Heart right ventricle (tissue), 16 donors: ENCODE measurements at regions not wholly inside any gene's neighbourhood (a gene's known extent, or its start where the extent isn't known, plus 50 kb on each side); places are given as distances from the start of the nearest gene placed in this dataset.

Experiments used
- ATAC-seq, 8 donors: fragments of 200-7000 bp; cut with Tn5 transposase; one replicate each; pipeline ENCODE4 v1.9.1; 2020; ENCODE audit warnings: mild to moderate bottlenecking in 8 of 8, moderate library complexity in 8 of 8, moderate number of reproducible peaks in 1 of 8
- DNase-seq, 2 donors: peaks; one replicate each; pipeline ENCODE4 v3.0.0-alpha.2; 2020
- H3K27ac ChIP-seq, 10 donors: fragments of 200-600 bp; sonication (generic) in 2 of 10; one replicate each; pipeline versions ENCODE4 v1.5.0 to v1.8.0; 2020 to 2022; ENCODE audit warnings: mild to moderate bottlenecking in 3 of 10
- H3K27me3 ChIP-seq, 7 donors: fragments of 200-600 bp; one replicate each; pipeline ENCODE4 v1.8.0; 2021 to 2022; ENCODE audit warnings: mild to moderate bottlenecking in 2 of 7
- H3K36me3 ChIP-seq, 9 donors: fragments of 200-600 bp; sonication (generic) in 1 of 9; one replicate each; pipeline versions ENCODE4 v1.5.0 to v1.8.0; 2020 to 2022; ENCODE audit warnings: mild to moderate bottlenecking in 2 of 9
- H3K4me1 ChIP-seq, 9 donors: fragments of 200-600 bp; sonication (generic) in 1 of 9; one replicate each; pipeline versions ENCODE4 v1.5.0 to v1.8.0; 2020 to 2022; ENCODE audit warnings: mild to moderate bottlenecking in 4 of 9
- H3K4me3 ChIP-seq, 10 donors: fragments of 200-600 bp; sonication (generic) in 2 of 10; one replicate each; pipeline versions ENCODE4 v1.5.0 to v1.8.0; 2020 to 2022; ENCODE audit warnings: mild to moderate bottlenecking in 7 of 10, moderate library complexity in 2 of 10
- H3K9me3 ChIP-seq, 11 donors: fragments of 200-600 bp in 10 of 11; sonication (generic) in 2 of 11; one replicate each; pipeline versions ENCODE4 v1.5.0 to v1.8.0; 2013 to 2022; ENCODE audit warnings: mild to moderate bottlenecking in 2 of 11, control low read depth in 1 of 11, moderate library complexity in 1 of 11
- WGBS, 2 donors: extraction: QIAGEN DNeasy Blood & Tissue Kit; methylation state at CpG; one replicate each; pipeline ENCODE4 v1.1.7; 2013; ENCODE audit warnings: inconsistent platforms in 1 of 2; 5-methylcytosine and 5-hydroxymethylcytosine counted together
- intact Hi-C, 10 donors: fragments of 100-400 bp; cut with DNase I; formaldehyde crosslinking; loops; one replicate each; pipeline versions ENCODE4 v1.11.1 to v1.14.2; 2022
- TF ChIP-seq, protein P1 (sequence below), 9 donors: fragments of 200-600 bp; sonication (generic) in 2 of 9; IDR thresholded peaks; one replicate each; pipeline versions ENCODE4 v1.5.0 to v1.8.0; 2021 to 2022; ENCODE audit warnings: antibody characterized with exemption in 9 of 9, mild to moderate bottlenecking in 5 of 9, moderate library complexity in 1 of 9
- donor health status: Arrhythmogenic right ventricular cardiomyopathy.
- donor health status: ischemic (EF 13 %, LVEDD 7.1; RV severe dilation, severe dysfunction).
- donor health status: healthy with polysubstance abuse.
- donor health status: DM: no; HTN: yes; CAD: no.
- donor health status: DM: no; HTN: no; CAD: no.
- donor health status: ischemic (EF 25% LVEDD 6.9; RV normal size, moderate dysfunction).
- donor health status: ischemic (EF 25% LVEDD 5.7; RV mildly dilated, moderate dysfunction).
- donor health status: healthy.
- donor health status: DM: yes; HTN: yes; CAD: no.
- donor health status: Ischemic cardiomyopathy.
- donor health status: ischemic (EF 35%, LVEDD 5.7; RV mildly dilated, moderate dysfunction).
- donor health status: nonischemic (EF 11% LVEDD 7.7; RV severe dilation, severe dysfunction).
- donor health status: DM: yes; HTN: yes; CAD: no.
- donor health status: PGD.
- donor health status: ischemic (EF 29% LVEDD 5.4; RV normal size, mild dysfunction).
- donor health status: nonischemic (EF 23%, LVEDD 6.1; RV moderate dilation, normal function).

DNA sequence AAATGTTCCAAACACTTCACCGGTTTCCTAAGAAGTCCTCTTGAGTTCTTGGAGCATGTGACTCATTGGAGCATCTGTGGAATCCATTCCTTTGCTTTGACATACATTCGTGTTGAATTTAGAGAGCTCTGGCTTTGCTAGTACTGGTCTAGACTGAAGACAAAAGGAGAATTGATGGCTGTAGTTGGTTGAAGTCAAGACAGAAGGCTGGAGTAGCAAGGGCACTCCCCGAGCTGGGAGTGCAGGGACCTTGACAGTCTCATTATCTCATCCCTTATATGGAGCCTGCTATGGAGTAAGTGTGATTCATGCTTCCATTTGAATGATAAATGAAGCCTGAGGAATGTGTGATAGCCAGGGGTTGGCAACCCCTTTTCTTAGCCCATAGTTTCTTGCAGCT lies 1249.1 kb downstream of the TYW1 start:
- 27 to 38% methylated on average over 3 of the region's 3 CpGs for WGBS, 2 donors
- peaks cover 0 to 4% (median 0%) of the 10 kb centered on the region in 7 donors for H3K27me3 ChIP-seq
- H3K27ac ChIP-seq = no peak overlapping the region
- intact Hi-C loops = no loop called here
- H3K9me3 ChIP-seq = peaks cover 0 to 34% (median 6%) of the 10 kb centered on the region in 11 donors
- H3K36me3 ChIP-seq = no peaks in the 10 kb centered on the region
- no peak for DNase-seq
- TF ChIP-seq, protein P1, sequence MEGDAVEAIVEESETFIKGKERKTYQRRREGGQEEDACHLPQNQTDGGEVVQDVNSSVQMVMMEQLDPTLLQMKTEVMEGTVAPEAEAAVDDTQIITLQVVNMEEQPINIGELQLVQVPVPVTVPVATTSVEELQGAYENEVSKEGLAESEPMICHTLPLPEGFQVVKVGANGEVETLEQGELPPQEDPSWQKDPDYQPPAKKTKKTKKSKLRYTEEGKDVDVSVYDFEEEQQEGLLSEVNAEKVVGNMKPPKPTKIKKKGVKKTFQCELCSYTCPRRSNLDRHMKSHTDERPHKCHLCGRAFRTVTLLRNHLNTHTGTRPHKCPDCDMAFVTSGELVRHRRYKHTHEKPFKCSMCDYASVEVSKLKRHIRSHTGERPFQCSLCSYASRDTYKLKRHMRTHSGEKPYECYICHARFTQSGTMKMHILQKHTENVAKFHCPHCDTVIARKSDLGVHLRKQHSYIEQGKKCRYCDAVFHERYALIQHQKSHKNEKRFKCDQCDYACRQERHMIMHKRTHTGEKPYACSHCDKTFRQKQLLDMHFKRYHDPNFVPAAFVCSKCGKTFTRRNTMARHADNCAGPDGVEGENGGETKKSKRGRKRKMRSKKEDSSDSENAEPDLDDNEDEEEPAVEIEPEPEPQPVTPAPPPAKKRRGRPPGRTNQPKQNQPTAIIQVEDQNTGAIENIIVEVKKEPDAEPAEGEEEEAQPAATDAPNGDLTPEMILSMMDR (IDR thresholded peaks at IDR 0.05) = no peak
- no peak for ATAC-seq
- H3K4me3 ChIP-seq = no peak overlapping the region
- H3K4me1 ChIP-seq = no peaks in the 10 kb centered on the region

DNA sequence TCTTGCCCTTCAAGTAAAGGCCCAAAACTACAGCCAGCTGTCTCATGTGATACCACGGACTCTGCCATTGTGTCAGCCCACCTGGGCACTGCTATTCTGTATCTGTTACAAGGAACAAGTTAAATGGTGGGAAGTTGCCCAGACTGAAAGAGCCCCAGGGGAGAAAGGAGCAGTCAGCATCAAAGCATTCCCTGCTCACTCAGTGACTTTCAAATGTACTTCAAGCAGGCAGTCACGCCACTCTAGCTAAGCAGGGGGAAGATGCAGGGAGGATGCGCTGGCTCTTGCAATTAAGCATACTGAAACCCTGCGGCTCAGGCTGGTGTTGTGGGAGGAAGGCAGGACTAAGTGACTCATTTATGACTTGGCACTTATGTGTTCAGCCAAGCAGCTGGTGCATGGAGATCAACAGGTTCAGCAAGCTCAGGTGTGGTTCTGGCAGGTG lies 1249.6 kb downstream of the TYW1 start:
- peaks cover 0 to 4% (median 0%) of the 10 kb centered on the region in 7 donors for H3K27me3 ChIP-seq
- TF ChIP-seq, protein P1 (IDR thresholded peaks at IDR 0.05) = no peak
- H3K4me3 ChIP-seq = no peak overlapping the region
- no peak overlapping the region for H3K27ac ChIP-seq
- ATAC-seq (no peak), DNase-seq (no peak)
- H3K36me3 ChIP-seq = no peaks in the 10 kb centered on the region
- intact Hi-C loops = no loop called here
- no peaks in the 10 kb centered on the region for H3K4me1 ChIP-seq
- peaks cover 0 to 28% (median 2%) of the 10 kb centered on the region in 11 donors for H3K9me3 ChIP-seq
- 56 to 57% methylated on average over 4 of the region's 4 CpGs for WGBS, 2 donors

DNA sequence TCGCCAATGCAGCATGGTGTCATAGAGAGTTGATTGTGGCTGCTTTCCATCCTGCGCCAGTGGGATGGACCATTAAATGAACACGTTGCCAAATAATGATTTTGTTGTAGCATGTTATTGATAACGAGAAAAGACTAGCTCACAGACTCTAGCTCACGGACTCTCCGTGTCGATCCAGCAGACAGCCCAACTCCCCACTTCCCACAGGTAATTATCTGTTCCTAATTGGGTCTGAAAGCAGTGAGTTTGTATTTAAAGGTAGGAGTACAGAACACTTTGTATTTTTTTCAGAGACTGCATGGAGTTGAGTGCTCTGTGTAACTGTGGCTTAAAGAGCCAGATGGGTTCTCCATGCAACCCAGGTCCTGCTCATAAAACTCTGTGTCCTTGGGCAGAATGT lies 1250.5 kb downstream of the TYW1 start:
- H3K36me3 ChIP-seq = no peaks in the 10 kb centered on the region
- no peak for DNase-seq
- intact Hi-C loops = no loop called here
- ATAC-seq = no peak
- no peak overlapping the region for H3K4me3 ChIP-seq
- no peak overlapping the region for H3K27ac ChIP-seq
- WGBS, 2 donors = 88 to 92% methylated on average over 7 of the region's 7 CpGs
- no peaks in the 10 kb centered on the region for H3K4me1 ChIP-seq
- H3K9me3 ChIP-seq = peaks cover 0 to 30% (median 0%) of the 10 kb centered on the region in 11 donors
- peaks cover 0 to 4% (median 0%) of the 10 kb centered on the region in 7 donors for H3K27me3 ChIP-seq
- TF ChIP-seq, protein P1 (IDR thresholded peaks at IDR 0.05) = no peak

DNA sequence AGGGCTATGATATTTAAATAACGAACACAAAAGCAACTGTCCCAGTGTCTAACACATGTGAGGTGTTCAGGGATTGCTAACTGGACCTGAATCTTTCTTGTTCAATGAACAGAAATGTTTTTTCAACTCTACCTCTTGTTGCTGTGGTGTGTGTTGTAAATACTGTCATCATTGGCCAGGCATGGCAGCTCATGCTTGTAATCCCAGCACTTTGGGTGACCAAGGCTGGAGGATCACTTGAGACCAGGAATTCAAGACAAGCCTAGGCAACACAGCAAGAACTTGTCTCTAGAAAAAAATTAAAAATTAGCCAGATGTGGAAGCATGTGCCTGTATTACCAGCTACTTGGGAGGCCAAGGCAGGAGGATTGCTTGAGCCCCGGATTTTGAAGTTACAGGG lies 1250.9 kb downstream of the TYW1 start:
- no peaks in the 10 kb centered on the region for H3K4me1 ChIP-seq
- peaks cover 0 to 4% (median 0%) of the 10 kb centered on the region in 7 donors for H3K27me3 ChIP-seq
- H3K9me3 ChIP-seq = peaks cover 0 to 30% (median 0%) of the 10 kb centered on the region in 11 donors
- no peak overlapping the region for H3K4me3 ChIP-seq
- TF ChIP-seq, protein P1 (IDR thresholded peaks at IDR 0.05) = no peak
- no peaks in the 10 kb centered on the region for H3K36me3 ChIP-seq
- intact Hi-C loops = no loop called here
- 70 to 87% methylated on average over 2 of the region's 2 CpGs for WGBS, 2 donors
- ATAC-seq (no peak), DNase-seq (no peak)
- H3K27ac ChIP-seq = no peak overlapping the region
